Natural killer cell (primary cell): ENCODE measurements at regions not wholly inside any gene's neighbourhood (a gene's known extent, or its start where the extent isn't known, plus 50 kb on each side); places are given as distances from the start of the nearest gene placed in this dataset.

ENCODE experiments used
- ATAC-seq, 3 donors: fragments of 150-1000 bp in 2 of 3; fragments of 200-7000 bp in 1 of 3; cut with Tn5 transposase; 1 replicate in 1 of 3; 2 replicates in 2 of 3; pipeline ENCODE4 v1.10.0; 2021; ENCODE audit warnings: mild to moderate bottlenecking in 2 of 3, moderate library complexity in 2 of 3
- DNase-seq, 2 donors: peaks; one replicate each; pipeline versions ENCODE4 v3.0.0 to v3.0.0-alpha.2; 2013 to 2021; ENCODE audit warnings: mixed read lengths in 1 of 2
- H3K27ac ChIP-seq: one replicate; pipeline ENCODE4 v1.5.1; 2013; ENCODE audit warnings: mild to moderate bottlenecking, low read length
- H3K27me3 ChIP-seq: one replicate; pipeline ENCODE4 v1.6.1; 2013; ENCODE audit warnings: low read length; ENCODE audit not compliant: control insufficient read depth, insufficient read depth
- H3K36me3 ChIP-seq: one replicate; pipeline ENCODE4 v1.6.1; 2013; ENCODE audit warnings: low read length; ENCODE audit not compliant: control insufficient read depth, insufficient read depth
- H3K4me1 ChIP-seq: one replicate; pipeline ENCODE4 v1.6.1; 2013; ENCODE audit warnings: low read length; ENCODE audit not compliant: control insufficient read depth, insufficient read depth
- H3K4me3 ChIP-seq: one replicate; pipeline ENCODE4 v1.5.1; 2013; ENCODE audit warnings: low read length
- H3K9me3 ChIP-seq: one replicate; pipeline ENCODE4 v1.6.1; 2013; ENCODE audit warnings: low read length; ENCODE audit not compliant: control insufficient read depth, insufficient read depth
- H3K27ac Mint-ChIP-seq, 2 donors: one replicate each; pipeline ENCODE4 v1.8.0; 2022; ENCODE audit warnings: mild to moderate bottlenecking in 2 of 2, mixed read lengths in 2 of 2, moderate library complexity in 1 of 2
- H3K27me3 Mint-ChIP-seq, 2 donors: one replicate each; pipeline ENCODE4 v1.8.0; 2022; ENCODE audit warnings: low read depth in 2 of 2, mixed read lengths in 2 of 2
- H3K36me3 Mint-ChIP-seq: one replicate; pipeline ENCODE4 v1.8.0; 2022; ENCODE audit warnings: mixed read lengths
- H3K4me1 Mint-ChIP-seq, 2 donors: one replicate each; pipeline ENCODE4 v1.8.0; 2022; ENCODE audit warnings: mixed read lengths in 2 of 2
- H3K4me3 Mint-ChIP-seq: one replicate; pipeline ENCODE4 v1.8.0; 2022; ENCODE audit warnings: mild to moderate bottlenecking, moderate library complexity, mixed read lengths
- H3K9me3 Mint-ChIP-seq, 2 donors: one replicate each; pipeline ENCODE4 v1.8.0; 2022; ENCODE audit warnings: mixed read lengths in 2 of 2
- CTCF ChIP-seq: fragments of 200-600 bp; IDR thresholded peaks from one replicate; pipeline ENCODE4 v1.8.0; 2022; ENCODE audit warnings: antibody characterized with exemption
- WGBS: methylation state at CpG from one replicate; pipeline ENCODE4 v1.1.7; 2013; ENCODE audit warnings: missing lambda C conversion rate; ENCODE audit not compliant: insufficient coverage; 5-methylcytosine and 5-hydroxymethylcytosine counted together
- intact Hi-C: fragments of 100-400 bp; cut with micrococcal nuclease; formaldehyde crosslinking; loops from one replicate; pipeline ENCODE4 v1.14.2; 2022

GRCh38 chr3:127446756-127447155, 143.8 kb downstream of the TPRA1 start:
- H3K27me3 ChIP-seq, result no peaks in the 10 kb centered on the region
- H3K36me3 ChIP-seq, result no peaks in the 10 kb centered on the region
- Mint-ChIP-seq H3K9me3 (no peaks in the 10 kb centered on the region), H3K36me3 (no peaks in the 10 kb centered on the region), H3K27me3 (peaks cover 6 to 35% of the 10 kb centered on the region in 2 donors), H3K4me3 (no peak overlapping the region), H3K27ac (no peak overlapping the region), H3K4me1 (no peaks in the 10 kb centered on the region)
- no peak overlapping the region for H3K27ac ChIP-seq
- no peak for TF ChIP-seq CTCF
- intact Hi-C loops, result no loop called here
- DNase-seq (no peak), ATAC-seq (no peak)
- H3K4me3 ChIP-seq, result no peak overlapping the region
- WGBS, result 84% methylated on average over 4 of the region's 4 CpGs
- H3K9me3 ChIP-seq, result no peaks in the 10 kb centered on the region
- no peaks in the 10 kb centered on the region for H3K4me1 ChIP-seq

- Mint-ChIP-seq H3K27ac (no peak overlapping the region), H3K36me3 (no peaks in the 10 kb centered on the region), H3K9me3 (no peaks in the 10 kb centered on the region), H3K4me1 (no peaks in the 10 kb centered on the region), H3K27me3 (peaks cover 5 to 33% of the 10 kb centered on the region in 2 donors), H3K4me3 (no peak overlapping the region)
- no peak for TF ChIP-seq CTCF
- Histone ChIP-seq H3K4me3 (no peak overlapping the region), H3K9me3 (no peaks in the 10 kb centered on the region), H3K36me3 (no peaks in the 10 kb centered on the region), H3K27me3 (no peaks in the 10 kb centered on the region), H3K27ac (no peak overlapping the region), H3K4me1 (no peaks in the 10 kb centered on the region)
- intact Hi-C loops, result no loop called here
- no peak for DNase-seq
- ATAC-seq, result no peak
- 82% methylated on average over 14 of the region's 14 CpGs for WGBS
Measured at GRCh38 chr3:127445581-127446343, 144.8 kb downstream of the TPRA1 start.

GRCh38 chr3:127444761-127445160, 145.8 kb downstream of the TPRA1 start:
- Histone ChIP-seq H3K27me3 (no peaks in the 10 kb centered on the region), H3K4me3 (no peak overlapping the region), H3K36me3 (no peaks in the 10 kb centered on the region), H3K4me1 (no peaks in the 10 kb centered on the region), H3K9me3 (no peaks in the 10 kb centered on the region), H3K27ac (no peak overlapping the region)
- no peaks in the 10 kb centered on the region for H3K9me3 Mint-ChIP-seq
- 68% methylated on average over 2 of the region's 2 CpGs for whole genome bisulfite sequencing
- peaks cover 5 to 31% of the 10 kb centered on the region in 2 donors for H3K27me3 Mint-ChIP-seq
- no peak overlapping the region for H3K4me3 Mint-ChIP-seq
- intact Hi-C loops, result no loop called here
- H3K27ac Mint-ChIP-seq, result no peak overlapping the region
- no peak for TF ChIP-seq CTCF
- H3K4me1 Mint-ChIP-seq, result no peaks in the 10 kb centered on the region
- DNase-seq (no peak), ATAC-seq (no peak)
- H3K36me3 Mint-ChIP-seq, result no peaks in the 10 kb centered on the region
